SK-N-SH treated with all-trans-retinoic acid at 6 μM for 48 hours (cell line): ENCODE measurements at regions not wholly inside any gene's neighbourhood (a gene's known extent, or its start where the extent isn't known, plus 50 kb on each side); places are given as distances from the start of the nearest gene placed in this dataset.

Experiments used
- ARNTL ChIP-seq: fragments of 450-650 bp; formaldehyde crosslinking; IDR thresholded peaks from 2 replicates; pipeline ENCODE4 v1.5.0; 2020; ENCODE audit warnings: low read depth, mild to moderate bottlenecking, moderate library complexity, borderline replicate concordance
- ISL1 ChIP-seq: fragments of 250-450 bp; sonication (Bioruptor Pico); IDR thresholded peaks from 2 replicates; pipeline ENCODE4 v2.1.2; 2022; ENCODE audit warnings: mild to moderate bottlenecking, moderate library complexity
- OSR1 ChIP-seq: fragments of 250-450 bp; sonication (Bioruptor Pico); IDR thresholded peaks from 2 replicates; pipeline ENCODE4 v1.8.0; 2022; ENCODE audit warnings: moderate library complexity, mild to moderate bottlenecking, inconsistent platforms
- RARB ChIP-seq: fragments of 250-450 bp; sonication (Bioruptor Pico); IDR thresholded peaks from 2 replicates; pipeline ENCODE4 v1.8.0; 2021; ENCODE audit warnings: mild to moderate bottlenecking, moderate library complexity
- SNAI2 ChIP-seq: fragments of 250-450 bp; sonication (Bioruptor Pico); IDR thresholded peaks from 2 replicates; pipeline ENCODE4 v1.5.0; 2020; ENCODE audit warnings: mild to moderate bottlenecking, moderate library complexity
- TCF4 ChIP-seq: fragments of 250-450 bp; sonication (Bioruptor Pico); IDR thresholded peaks from 2 replicates; pipeline ENCODE4 v1.8.0; 2021; ENCODE audit warnings: mild to moderate bottlenecking, moderate library complexity, borderline replicate concordance
- ZC3H10 ChIP-seq: fragments of 250-450 bp; sonication (Bioruptor Pico); IDR thresholded peaks from 2 replicates; pipeline ENCODE4 v1.5.1; 2021; ENCODE audit warnings: mild to moderate bottlenecking, moderate library complexity
- ZFP3 ChIP-seq: fragments of 250-450 bp; sonication (Bioruptor Pico); IDR thresholded peaks from 2 replicates; pipeline ENCODE4 v1.5.0; 2020; ENCODE audit warnings: mild to moderate bottlenecking, moderate library complexity
- ZNF70 ChIP-seq: fragments of 450-650 bp; formaldehyde crosslinking; IDR thresholded peaks from 2 replicates; pipeline ENCODE4 v1.5.0; 2020; ENCODE audit warnings: mild to moderate bottlenecking, moderate library complexity
- ZNF8 ChIP-seq: fragments of 450-650 bp; formaldehyde crosslinking; IDR thresholded peaks from 2 replicates; pipeline ENCODE4 v1.5.0; 2020; ENCODE audit warnings: mild to moderate bottlenecking, moderate library complexity
- TF ChIP-seq, protein P1 (sequence below): fragments of 250-450 bp; sonication (Bioruptor Pico); IDR thresholded peaks from 2 replicates; pipeline ENCODE4 v1.8.0; 2020; ENCODE audit warnings: mild to moderate bottlenecking, moderate library complexity, borderline replicate concordance
- TF ChIP-seq, protein P2 (sequence below): fragments of 250-450 bp; sonication (Bioruptor Pico); IDR thresholded peaks from 2 replicates; pipeline ENCODE4 v1.5.0; 2020; ENCODE audit warnings: mild to moderate bottlenecking, moderate library complexity
- TF ChIP-seq, protein P3 (sequence below): fragments of 250-450 bp; sonication (Bioruptor Pico); IDR thresholded peaks from 2 replicates; pipeline ENCODE4 v1.8.0; 2021; ENCODE audit warnings: low read depth, mild to moderate bottlenecking, moderate library complexity, borderline replicate concordance

DNA sequence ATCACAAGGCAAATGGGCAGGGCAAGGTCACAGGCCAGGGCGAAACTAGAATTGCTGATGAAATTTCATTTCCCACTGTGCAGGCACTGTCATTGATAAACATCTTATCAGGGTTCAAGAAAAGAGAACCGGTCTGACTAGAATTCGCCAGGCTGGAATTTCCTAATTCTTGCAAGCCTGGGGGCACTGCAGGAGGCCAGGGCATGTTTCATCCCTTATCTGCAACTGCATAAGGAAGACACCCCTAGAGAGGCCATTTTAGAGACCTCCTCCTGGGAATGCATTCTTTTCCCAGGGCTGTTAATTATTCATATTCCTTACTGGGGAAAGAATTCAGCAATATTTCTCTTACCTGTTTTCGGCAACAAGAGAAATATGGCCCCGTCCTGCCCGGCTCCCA is 266.2 kb upstream of the CYLC2 start:
- TF ChIP-seq ARNTL (CRISPR knock-in tag) (no peak), SNAI2 (CRISPR knock-in tag) (no peak), RARB (CRISPR knock-in tag) (no peak), ZNF8 (CRISPR knock-in tag) (no peak), ZC3H10 (no peak), ZNF70 (CRISPR knock-in tag) (no peak), ZFP3 (CRISPR knock-in tag) (no peak), OSR1 (CRISPR knock-in tag) (no peak), ISL1 (CRISPR knock-in tag) (no peak), TCF4 (no peak)
- TF ChIP-seq, protein P1, sequence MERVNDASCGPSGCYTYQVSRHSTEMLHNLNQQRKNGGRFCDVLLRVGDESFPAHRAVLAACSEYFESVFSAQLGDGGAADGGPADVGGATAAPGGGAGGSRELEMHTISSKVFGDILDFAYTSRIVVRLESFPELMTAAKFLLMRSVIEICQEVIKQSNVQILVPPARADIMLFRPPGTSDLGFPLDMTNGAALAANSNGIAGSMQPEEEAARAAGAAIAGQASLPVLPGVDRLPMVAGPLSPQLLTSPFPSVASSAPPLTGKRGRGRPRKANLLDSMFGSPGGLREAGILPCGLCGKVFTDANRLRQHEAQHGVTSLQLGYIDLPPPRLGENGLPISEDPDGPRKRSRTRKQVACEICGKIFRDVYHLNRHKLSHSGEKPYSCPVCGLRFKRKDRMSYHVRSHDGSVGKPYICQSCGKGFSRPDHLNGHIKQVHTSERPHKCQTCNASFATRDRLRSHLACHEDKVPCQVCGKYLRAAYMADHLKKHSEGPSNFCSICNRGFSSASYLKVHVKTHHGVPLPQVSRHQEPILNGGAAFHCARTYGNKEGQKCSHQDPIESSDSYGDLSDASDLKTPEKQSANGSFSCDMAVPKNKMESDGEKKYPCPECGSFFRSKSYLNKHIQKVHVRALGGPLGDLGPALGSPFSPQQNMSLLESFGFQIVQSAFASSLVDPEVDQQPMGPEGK (CRISPR knock-in tag) = no peak
- TF ChIP-seq, protein P2, sequence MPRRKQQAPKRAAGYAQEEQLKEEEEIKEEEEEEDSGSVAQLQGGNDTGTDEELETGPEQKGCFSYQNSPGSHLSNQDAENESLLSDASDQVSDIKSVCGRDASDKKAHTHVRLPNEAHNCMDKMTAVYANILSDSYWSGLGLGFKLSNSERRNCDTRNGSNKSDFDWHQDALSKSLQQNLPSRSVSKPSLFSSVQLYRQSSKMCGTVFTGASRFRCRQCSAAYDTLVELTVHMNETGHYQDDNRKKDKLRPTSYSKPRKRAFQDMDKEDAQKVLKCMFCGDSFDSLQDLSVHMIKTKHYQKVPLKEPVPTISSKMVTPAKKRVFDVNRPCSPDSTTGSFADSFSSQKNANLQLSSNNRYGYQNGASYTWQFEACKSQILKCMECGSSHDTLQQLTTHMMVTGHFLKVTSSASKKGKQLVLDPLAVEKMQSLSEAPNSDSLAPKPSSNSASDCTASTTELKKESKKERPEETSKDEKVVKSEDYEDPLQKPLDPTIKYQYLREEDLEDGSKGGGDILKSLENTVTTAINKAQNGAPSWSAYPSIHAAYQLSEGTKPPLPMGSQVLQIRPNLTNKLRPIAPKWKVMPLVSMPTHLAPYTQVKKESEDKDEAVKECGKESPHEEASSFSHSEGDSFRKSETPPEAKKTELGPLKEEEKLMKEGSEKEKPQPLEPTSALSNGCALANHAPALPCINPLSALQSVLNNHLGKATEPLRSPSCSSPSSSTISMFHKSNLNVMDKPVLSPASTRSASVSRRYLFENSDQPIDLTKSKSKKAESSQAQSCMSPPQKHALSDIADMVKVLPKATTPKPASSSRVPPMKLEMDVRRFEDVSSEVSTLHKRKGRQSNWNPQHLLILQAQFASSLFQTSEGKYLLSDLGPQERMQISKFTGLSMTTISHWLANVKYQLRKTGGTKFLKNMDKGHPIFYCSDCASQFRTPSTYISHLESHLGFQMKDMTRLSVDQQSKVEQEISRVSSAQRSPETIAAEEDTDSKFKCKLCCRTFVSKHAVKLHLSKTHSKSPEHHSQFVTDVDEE (CRISPR knock-in tag) = no peak
- TF ChIP-seq, protein P3, sequence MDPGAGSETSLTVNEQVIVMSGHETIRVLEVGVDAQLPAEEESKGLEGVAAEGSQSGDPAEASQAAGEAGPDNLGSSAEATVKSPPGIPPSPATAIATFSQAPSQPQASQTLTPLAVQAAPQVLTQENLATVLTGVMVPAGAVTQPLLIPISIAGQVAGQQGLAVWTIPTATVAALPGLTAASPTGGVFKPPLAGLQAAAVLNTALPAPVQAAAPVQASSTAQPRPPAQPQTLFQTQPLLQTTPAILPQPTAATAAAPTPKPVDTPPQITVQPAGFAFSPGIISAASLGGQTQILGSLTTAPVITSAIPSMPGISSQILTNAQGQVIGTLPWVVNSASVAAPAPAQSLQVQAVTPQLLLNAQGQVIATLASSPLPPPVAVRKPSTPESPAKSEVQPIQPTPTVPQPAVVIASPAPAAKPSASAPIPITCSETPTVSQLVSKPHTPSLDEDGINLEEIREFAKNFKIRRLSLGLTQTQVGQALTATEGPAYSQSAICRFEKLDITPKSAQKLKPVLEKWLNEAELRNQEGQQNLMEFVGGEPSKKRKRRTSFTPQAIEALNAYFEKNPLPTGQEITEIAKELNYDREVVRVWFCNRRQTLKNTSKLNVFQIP (CRISPR knock-in tag) = no peak
